ENCODE measurements at regions not wholly inside any gene's neighbourhood (a gene's known extent, or its start where the extent isn't known, plus 50 kb on each side); places are given as distances from the start of the nearest gene placed in this dataset.

GRCh38 chr2:133768256-133768655 is 200.0 kb upstream of the NCKAP5 start:
- TF ChIP-seq CTCF (IDR thresholded peaks at IDR 0.05; ENCODE audit: low read depth, low read length, poor library complexity, severe bottlenecking) = no peak
- no peak for TF ChIP-seq EZH2phosphoT487 (IDR thresholded peaks at IDR 0.05; ENCODE audit: borderline replicate concordance, low read length)

Measured in DOHH2 (cell line).